ENCODE measurements at regions not wholly inside any gene's neighbourhood (a gene's known extent, or its start where the extent isn't known, plus 50 kb on each side); places are given as distances from the start of the nearest gene placed in this dataset.

DNA sequence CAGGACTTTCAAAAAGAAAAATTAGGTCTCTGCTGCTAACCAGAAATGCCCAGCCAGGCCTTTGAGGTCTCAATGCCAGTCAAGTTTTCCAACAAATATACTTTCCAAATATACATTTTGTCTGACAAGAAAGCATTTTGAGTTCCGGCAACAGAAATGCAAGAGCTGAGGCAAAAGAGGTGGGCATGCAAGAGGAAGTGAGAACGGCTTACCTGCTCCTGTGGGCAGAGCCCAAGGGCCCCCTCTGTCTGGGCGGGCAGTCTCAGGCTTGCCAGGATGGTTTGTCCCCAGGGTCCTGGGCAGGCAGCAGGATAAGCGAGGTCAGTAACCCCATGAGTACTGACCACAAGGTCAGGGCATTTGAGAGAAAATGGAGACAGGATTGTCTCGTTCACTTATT, 136.1 kb upstream of the TOPAZ1 start:
- TF ChIP-seq, protein P1, sequence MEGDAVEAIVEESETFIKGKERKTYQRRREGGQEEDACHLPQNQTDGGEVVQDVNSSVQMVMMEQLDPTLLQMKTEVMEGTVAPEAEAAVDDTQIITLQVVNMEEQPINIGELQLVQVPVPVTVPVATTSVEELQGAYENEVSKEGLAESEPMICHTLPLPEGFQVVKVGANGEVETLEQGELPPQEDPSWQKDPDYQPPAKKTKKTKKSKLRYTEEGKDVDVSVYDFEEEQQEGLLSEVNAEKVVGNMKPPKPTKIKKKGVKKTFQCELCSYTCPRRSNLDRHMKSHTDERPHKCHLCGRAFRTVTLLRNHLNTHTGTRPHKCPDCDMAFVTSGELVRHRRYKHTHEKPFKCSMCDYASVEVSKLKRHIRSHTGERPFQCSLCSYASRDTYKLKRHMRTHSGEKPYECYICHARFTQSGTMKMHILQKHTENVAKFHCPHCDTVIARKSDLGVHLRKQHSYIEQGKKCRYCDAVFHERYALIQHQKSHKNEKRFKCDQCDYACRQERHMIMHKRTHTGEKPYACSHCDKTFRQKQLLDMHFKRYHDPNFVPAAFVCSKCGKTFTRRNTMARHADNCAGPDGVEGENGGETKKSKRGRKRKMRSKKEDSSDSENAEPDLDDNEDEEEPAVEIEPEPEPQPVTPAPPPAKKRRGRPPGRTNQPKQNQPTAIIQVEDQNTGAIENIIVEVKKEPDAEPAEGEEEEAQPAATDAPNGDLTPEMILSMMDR (IDR thresholded peaks at IDR 0.05; ENCODE audit: insufficient read depth, low read length, poor library complexity, severe bottlenecking) = no peak
- Histone ChIP-seq H3K4me3 (replicated peaks; ENCODE audit: low read depth, low read length) (no peak overlapping the region), H3K36me3 (ENCODE audit: control insufficient read depth, insufficient read depth, low read length) (no peaks in the 10 kb centered on the region), H3K27me3 (replicated peaks; ENCODE audit: control insufficient read depth, insufficient read depth, low read length) (no peaks in the 10 kb centered on the region)
- DNase-seq (ENCODE audit: extremely low read depth, insufficient read length) = no peak

DNA sequence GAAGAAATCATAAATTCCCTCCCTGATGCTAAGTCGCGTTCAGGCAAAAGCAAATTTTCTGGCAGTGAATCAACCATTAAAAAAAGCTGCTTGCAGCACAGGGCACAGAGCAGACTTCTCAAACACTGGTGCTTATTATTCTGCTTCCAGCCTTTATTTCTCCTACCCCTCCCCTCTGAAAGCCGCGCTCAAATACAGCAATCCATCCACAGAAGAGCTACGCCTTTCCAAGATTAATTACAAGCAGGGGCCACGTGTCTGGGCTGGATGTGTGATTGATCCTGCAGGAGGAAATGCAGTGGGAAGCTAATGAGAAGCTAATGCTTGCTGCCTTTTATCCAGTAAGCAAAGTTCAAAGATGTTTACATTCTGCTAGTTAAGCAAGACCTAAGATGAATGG, 134.9 kb upstream of the TOPAZ1 start:
- H3K4me3 ChIP-seq (replicated peaks; ENCODE audit: low read depth, low read length) = no peak overlapping the region
- H3K27me3 ChIP-seq (replicated peaks; ENCODE audit: control insufficient read depth, insufficient read depth, low read length) = no peaks in the 10 kb centered on the region
- TF ChIP-seq, protein P1 (IDR thresholded peaks at IDR 0.05; ENCODE audit: insufficient read depth, low read length, poor library complexity, severe bottlenecking) = no peak
- no peak for DNase-seq (ENCODE audit: extremely low read depth, insufficient read length)
- no peaks in the 10 kb centered on the region; the same call in 1 of the 2 replicates for H3K36me3 ChIP-seq (ENCODE audit: control insufficient read depth, insufficient read depth, low read length)

DNA sequence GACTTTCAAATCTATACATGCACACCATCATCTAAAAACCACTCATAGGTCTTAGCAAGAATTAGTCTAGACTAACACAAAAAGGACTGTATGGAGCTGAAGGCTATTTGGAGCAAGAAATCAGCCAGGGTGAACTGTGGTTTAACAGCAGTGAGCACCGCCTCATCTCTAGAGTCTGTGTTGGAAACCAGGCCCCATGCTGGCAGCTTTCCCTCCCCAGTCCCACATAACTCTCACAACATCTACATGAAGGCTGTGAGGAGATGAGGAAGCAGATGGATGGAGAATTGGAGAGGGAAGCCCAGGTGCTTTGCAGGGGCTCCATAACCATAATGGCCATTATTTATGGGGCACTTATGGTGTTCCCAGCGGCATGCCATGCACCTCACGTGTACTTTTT, 133.2 kb upstream of the TOPAZ1 start:
- Histone ChIP-seq H3K4me3 (replicated peaks; ENCODE audit: low read depth, low read length) (no peak overlapping the region), H3K36me3 (ENCODE audit: control insufficient read depth, insufficient read depth, low read length) (no peaks in the 10 kb centered on the region; the same call in 1 of the 2 replicates), H3K27me3 (replicated peaks; ENCODE audit: control insufficient read depth, insufficient read depth, low read length) (no peaks in the 10 kb centered on the region)
- DNase-seq (ENCODE audit: extremely low read depth, insufficient read length) = no peak
- TF ChIP-seq, protein P1 (IDR thresholded peaks at IDR 0.05; ENCODE audit: insufficient read depth, low read length, poor library complexity, severe bottlenecking) = no peak

DNA sequence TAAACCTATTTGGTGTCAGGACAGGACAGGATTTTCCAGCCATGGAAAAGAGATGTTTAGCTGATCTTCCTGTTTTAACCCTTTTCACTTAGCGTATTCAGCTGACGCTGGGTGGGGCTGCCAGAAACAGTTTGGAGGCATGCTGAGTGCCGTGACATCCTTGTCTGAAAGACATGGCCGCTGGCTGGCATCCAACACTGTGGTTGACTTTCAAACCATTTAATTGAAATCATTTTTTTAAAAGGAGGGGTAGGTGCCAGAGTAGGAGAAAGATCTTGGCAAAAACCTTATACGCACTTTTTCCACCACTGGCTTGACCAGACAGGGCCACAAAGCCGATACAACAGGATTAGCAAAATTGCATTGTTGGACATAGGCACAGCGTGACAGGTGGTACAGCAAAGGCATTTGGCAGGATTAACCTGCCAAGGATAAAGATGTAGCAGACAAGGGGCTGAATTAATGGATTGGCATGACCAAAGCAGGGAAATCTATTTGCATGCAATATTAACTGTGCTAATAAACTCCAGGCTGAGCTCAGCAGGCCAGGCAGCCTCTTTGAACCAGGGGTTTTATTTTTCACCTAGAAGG, 131.8 kb upstream of the TOPAZ1 start:
- Histone ChIP-seq H3K27me3 (replicated peaks; ENCODE audit: control insufficient read depth, insufficient read depth, low read length) (no peaks in the 10 kb centered on the region), H3K36me3 (ENCODE audit: control insufficient read depth, insufficient read depth, low read length) (no peaks in the 10 kb centered on the region; the same call in 1 of the 2 replicates), H3K4me3 (replicated peaks; ENCODE audit: low read depth, low read length) (no peak overlapping the region)
- TF ChIP-seq, protein P1 (IDR thresholded peaks at IDR 0.05; ENCODE audit: insufficient read depth, low read length, poor library complexity, severe bottlenecking) = no peak
- no peak for DNase-seq (ENCODE audit: extremely low read depth, insufficient read length)

DNA sequence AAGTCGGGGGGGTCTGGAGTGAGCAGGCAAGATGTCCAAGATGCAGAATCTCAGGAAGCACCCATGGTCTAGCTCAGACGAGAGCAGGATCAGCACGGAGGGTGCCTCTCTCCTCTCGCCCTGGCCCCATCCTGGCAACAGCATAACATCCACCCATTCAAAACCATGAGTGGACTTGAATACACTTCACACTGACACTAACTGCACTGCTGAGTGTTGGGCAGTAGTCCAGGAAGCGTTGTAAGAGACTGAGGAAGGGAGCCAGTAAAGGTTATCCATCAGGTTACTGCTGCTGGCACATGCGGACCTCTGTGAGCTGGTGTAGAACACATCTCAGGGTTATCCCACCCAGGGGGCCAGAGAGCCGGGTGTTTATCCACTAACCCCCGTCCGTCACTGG, 131.0 kb upstream of the TOPAZ1 start:
- TF ChIP-seq, protein P1 (IDR thresholded peaks at IDR 0.05; ENCODE audit: insufficient read depth, low read length, poor library complexity, severe bottlenecking) = no peak
- no peaks in the 10 kb centered on the region; the same call in 1 of the 2 replicates for H3K36me3 ChIP-seq (ENCODE audit: control insufficient read depth, insufficient read depth, low read length)
- H3K27me3 ChIP-seq (replicated peaks; ENCODE audit: control insufficient read depth, insufficient read depth, low read length) = no peaks in the 10 kb centered on the region
- no peak for DNase-seq (ENCODE audit: extremely low read depth, insufficient read length)
- H3K4me3 ChIP-seq (replicated peaks; ENCODE audit: low read depth, low read length) = no peak overlapping the region

DNA sequence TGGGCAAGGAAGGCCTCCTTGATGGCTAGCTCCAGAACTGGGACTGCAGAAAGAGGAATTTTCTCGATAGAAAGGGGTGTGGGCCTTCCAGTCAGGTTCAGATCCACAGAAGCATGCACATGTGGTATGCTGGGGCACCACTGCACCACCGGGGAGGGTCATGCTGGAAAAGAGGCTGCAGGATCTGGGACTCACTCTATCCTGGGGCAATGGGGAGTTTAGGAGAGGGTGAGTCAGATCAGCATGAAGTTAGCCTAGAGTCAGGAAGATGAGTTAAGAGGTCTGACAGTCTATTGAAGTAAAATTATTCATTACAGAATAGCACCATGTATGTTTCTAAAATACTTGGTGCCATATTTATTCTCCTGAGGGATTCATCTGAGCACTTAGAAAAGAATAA, 130.2 kb upstream of the TOPAZ1 start:
- Histone ChIP-seq H3K4me3 (replicated peaks; ENCODE audit: low read depth, low read length) (no peak overlapping the region), H3K27me3 (replicated peaks; ENCODE audit: control insufficient read depth, insufficient read depth, low read length) (no peaks in the 10 kb centered on the region), H3K36me3 (ENCODE audit: control insufficient read depth, insufficient read depth, low read length) (no peaks in the 10 kb centered on the region; the same call in 1 of the 2 replicates)
- TF ChIP-seq, protein P1 (IDR thresholded peaks at IDR 0.05; ENCODE audit: insufficient read depth, low read length, poor library complexity, severe bottlenecking) = no peak
- no peak for DNase-seq (ENCODE audit: extremely low read depth, insufficient read length)
